ENCODE measurements at regions not wholly inside any gene's neighbourhood (a gene's known extent, or its start where the extent isn't known, plus 50 kb on each side); places are given as distances from the start of the nearest gene placed in this dataset.

DNA sequence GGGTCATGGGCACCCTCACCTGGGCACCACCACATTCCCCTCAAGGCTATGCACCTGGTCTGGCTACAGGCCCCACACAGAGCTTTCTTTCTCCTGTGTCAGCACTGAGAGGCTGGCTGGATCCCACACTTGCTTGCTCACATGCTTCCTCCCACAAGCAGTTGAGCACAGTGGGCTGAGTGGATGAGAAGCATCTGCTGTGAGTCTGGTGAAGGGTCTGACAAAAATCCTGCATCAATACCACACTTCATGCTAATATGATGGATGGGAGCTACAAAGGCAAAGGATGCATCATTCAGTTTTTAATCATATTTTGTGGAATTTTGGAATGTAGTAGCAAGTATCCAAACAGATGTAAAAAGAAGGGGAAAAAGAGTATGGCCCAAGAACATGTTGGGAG lies 830.8 kb upstream of the PTPRD start:
- no peak for DNase-seq (ENCODE audit: extremely low read depth, low read depth, low spot score)

DNA sequence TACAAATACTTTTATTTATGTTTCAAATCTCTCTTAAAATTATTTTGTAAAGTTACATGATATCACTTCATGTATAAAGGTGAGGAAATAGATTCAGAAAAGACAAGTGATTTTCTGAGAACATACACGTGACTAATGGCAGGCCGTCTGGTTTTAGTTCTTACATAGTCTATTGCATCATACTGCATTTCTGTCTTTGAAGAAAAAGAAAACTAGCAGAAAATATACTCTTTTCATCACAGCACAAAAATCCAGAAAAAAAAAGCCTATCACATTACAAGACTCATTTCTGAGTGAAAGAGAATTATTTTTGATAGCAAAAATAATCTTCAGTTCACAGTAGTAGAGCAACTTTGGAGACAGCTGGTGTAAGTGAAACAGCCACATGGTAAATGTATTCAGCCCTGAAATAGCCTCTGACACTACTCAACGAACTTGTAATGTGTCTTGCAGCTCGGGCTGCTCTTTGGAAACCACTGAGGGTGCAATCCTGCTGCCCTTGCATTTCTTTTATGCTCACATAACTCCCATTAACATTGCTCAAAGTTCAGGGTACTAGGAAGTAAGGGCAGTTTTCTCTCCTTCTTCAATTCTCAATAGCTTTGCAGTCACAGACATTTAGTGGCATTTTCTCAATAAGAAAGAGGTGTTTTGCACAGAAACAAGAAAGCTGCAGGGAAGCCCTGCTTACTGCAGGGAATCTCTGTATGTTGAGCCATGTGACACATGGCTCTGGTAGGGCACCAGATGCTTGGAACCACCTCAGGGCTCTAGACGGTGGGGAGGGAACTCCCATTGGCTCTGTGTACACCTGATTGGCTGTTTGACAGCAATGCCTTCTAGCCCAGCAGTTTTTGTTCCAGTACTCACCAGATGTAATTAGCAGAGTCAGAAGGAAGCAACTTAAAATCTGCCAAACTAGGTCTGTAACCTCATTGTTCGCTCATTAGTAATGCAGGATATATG lies 845.3 kb upstream of the PTPRD start:
- no peak for DNase-seq (ENCODE audit: extremely low read depth, low read depth, low spot score)

DNA sequence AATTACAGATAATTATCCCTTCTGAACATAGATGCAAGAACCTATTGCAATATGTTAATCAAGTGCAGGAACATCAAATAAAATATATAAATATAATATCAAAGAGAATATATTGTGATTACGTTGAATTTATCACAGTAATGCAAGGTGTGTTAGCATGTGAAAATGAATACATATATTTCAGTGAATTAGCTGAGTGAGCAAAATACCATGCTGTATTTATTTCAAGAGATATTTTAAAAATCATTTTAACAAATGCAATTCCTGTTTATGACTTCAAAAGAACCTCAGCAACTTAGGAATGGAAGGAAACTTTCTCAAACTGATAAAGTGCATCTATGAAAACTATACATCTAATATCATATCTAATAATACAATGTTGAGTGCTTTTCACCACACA lies 856.9 kb upstream of the PTPRD start:
- DNase-seq (ENCODE audit: extremely low read depth, low read depth, low spot score), result no peak

DNA sequence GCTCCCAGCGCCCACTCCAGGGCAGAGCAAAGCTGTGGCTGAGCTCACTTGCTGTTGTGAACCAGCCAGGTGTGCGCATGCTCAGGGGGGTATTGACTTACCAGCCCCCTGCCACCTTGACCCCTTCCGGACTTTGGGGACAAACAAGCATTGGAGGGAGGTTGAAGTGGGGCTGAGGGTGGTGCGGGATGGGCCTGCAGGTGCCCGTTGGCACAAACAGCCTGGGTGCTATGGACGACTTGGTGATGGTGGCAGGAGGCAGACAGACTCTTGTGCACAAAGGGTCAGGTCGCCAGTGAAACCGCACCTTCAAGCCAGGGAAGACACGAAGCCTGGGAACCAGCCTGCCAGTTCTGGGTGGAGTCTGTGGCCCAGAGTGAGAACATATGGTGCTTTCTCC lies 858.5 kb upstream of the PTPRD start:
- DNase-seq (ENCODE audit: extremely low read depth, low read depth, low spot score), result no peak

DNA sequence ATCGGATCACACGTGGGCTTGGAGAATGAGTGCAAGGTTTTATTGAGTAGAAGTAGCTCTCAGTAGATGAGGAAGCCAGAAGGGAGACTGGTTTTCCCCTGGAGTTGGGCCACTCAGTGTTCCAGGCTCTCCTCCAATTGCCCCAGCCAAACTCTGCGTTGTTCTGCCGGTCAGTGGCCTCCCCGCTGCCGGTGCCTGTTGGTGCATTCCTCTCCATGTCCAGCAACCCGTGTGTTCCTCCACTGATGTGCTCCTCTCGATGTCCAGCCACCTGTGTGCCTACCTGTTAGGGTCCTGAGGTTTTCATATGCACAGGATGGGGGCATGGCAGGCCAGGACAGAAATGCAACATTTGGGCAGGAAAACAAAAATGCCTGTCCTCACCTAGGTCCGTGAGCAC lies 888.0 kb upstream of the PTPRD start:
- DNase-seq (ENCODE audit: extremely low read depth, low read depth, low spot score), result no peak

DNA sequence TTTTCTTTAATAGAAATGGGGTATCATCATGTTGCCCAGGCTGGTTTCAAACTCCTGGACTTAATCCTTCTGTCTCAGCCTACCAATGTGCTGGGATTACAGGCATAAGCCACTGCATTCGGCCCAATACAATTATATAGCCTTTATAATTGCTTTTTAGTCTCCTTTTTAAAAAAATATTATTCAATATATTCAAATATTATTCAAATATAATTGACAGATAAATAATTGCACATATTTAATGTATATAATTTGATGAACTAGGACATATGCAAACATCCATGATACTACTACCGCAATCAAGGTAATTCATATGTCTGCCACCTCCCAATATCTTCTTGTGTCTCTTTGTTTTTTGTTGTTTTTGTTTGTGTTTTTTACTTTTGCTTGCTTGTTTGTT lies 894.2 kb upstream of the PTPRD start:
- DNase-seq (ENCODE audit: extremely low read depth, low read depth, low spot score), result no peak

DNA sequence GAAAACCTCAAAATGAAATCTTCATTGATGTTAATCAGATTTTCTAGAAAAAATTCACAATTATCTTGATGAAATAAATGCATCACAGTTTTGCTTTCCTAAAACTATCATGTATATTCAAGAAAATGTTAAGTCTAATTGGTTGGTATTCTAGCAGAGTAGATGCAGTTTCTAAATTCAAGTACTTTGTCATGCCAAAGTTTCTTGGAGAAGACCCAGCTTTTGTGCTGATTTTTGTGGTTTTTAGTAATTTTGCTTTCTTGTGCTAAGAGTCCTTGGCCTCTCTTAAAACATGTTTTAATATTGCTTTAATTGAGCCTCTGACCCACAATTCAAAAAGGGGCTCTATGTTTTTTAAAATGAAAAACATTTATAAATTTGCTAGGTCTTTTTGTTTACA lies 924.8 kb upstream of the PTPRD start:
- DNase-seq (ENCODE audit: extremely low read depth, low read depth, low spot score), result no peak

DNA sequence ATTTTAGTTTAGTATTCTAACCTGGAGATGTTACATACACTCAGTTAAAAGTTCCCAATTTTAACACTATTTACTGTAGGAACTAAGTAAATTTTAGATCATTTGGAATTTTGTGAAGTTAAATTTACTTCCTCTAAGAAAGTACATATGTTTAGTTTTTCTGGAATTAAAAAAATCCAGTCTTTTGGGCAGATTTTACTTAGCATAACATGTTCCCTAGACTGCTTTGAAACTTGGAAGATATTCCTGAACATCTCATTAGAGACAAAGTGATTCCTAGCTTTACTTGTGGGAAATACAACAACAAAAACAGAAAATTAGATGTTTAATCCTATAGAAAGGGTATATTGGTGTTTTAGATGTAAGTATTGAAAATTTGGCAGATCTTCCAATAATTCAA lies 930.0 kb upstream of the PTPRD start:
- no peak for DNase-seq (ENCODE audit: extremely low read depth, low read depth, low spot score)

DNA sequence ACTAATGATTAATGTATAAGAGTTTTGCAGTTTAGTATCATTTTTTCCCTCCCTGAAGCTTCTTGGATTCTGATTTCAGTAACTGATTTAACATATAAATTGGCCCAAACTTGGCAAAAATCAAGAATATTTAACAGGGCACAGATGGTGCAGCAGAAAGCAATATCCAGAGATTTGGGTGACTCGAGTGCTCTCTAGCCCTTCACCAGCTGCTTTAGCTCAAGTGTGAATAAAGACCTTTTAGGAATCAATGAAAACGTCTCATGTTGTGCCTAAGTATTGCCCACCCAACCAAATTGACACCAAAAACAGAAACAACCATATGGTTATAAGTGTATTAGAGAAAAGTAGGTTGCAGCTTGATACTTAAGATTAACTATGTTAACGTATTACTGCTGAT lies 933.4 kb upstream of the PTPRD start:
- DNase-seq (ENCODE audit: extremely low read depth, low read depth, low spot score), result no peak

DNA sequence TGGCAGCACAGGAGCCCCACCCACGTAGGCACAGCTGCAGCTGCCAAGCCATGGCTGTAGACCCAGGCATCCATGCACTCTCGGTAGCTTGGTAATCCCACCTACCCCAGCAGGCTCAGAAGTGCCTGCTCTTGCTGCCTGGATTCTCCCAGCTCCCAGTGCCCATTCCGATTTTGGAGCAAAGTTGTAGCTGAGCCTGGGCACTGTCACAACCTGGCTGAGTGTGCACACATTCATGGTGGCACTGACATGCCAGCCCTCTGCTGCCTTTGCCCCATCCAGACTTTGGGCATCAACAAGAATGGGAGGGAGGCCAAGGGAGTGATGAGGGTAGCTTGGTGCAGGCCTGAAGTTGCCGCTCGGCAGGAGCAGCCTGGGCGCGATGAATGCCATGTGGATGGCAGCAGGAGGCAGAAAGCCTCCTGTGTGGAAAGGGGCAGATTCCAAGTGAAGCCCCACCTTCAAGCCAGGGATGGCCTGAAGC lies 936.6 kb upstream of the PTPRD start:
- no peak for DNase-seq (ENCODE audit: extremely low read depth, low read depth, low spot score)

DNA sequence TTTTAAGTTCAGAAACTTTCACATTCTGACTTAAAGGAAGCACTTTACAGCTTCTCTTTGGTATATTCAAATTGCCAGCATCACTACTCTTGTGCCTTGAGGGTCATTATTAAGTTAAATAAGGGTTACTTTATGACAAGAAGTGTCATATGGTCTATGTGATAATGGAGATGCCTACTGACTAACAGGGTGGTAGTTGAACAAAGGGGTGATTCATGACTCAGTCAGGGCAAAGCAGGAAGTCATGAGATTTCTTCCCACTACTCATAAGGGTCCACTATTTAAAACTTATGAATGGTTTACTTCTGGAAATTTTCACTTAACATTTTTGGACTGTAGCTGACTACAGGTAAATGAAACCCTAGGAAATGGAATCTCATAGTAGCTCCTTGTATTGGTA lies 938.3 kb upstream of the PTPRD start:
- no peak for DNase-seq (ENCODE audit: extremely low read depth, low read depth, low spot score)

DNA sequence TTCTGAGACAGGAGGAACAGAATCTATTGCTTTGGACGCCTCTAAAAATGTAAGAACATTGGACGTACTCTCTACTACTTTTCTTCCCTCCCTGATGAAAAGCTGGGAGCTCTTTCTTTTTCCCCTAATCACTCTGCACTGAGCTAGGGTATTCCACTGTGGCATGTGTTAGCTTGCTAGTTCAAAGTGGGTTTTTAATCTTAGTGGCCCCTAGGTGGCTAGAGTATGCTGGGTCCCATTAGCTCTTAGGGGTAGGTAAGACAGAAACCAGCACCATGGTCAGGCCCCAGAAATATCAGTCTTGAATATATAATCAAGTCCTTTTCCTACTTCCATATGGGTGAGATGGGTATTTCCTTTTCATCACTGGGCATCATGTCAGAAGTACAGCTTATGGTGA lies 945.2 kb upstream of the PTPRD start:
- DNase-seq (ENCODE audit: extremely low read depth, low read depth, low spot score), result no peak

DNA sequence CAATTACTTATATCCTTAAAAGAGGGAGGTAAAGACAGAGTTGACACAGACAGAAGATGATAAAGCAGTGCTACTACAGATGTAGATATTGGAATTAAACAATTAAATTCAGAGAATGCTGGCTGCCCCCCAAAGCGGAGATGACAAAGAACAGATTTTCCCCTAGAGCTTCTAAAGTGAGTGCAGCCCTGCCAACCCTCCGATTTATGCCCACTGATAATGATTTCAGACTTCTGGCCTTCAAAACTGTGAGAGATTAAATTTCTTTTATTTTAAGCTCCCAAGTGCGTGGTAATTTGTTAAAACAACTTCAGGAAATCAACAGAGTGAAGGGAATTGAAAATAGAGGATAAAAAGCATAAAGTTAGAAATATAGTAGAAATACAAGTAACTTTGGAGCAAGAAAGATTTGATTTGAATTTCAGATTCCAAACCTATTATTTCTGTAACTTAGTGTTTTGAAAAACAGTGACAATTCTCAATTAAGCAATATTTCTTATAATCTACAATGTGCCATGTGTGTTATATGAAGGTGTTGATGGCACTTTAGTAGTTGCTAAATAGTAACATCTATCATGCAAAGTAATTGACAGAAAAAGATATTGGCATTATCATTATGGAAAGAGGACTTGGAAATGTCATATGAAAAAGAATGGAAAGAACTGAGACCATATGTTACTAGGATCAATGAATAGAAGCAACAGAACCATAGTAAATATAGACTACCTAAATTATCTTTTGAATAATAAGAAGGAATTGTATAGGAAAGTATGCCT lies 946.4 kb upstream of the PTPRD start:
- no peak for DNase-seq (ENCODE audit: extremely low read depth, low read depth, low spot score)

DNA sequence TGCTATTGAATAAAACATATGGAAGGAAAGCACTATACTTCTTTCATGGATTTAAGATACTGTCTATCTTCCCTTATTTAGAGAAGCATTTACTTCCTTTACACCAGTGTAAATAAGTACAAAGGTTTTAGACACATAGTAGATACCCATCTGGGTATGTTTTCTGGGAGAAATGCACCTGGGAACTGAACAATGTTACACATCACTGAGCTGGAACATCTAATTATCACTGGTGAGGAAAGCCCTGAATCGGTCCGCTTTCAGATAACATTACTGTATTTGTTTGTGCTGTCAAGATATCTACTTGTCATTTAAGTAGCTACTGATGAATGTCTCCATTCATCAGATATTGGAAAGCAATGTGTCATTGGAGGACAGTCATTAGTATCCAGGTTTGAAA lies 964.7 kb upstream of the PTPRD start:
- DNase-seq (ENCODE audit: extremely low read depth, low read depth, low spot score), result no peak

DNA sequence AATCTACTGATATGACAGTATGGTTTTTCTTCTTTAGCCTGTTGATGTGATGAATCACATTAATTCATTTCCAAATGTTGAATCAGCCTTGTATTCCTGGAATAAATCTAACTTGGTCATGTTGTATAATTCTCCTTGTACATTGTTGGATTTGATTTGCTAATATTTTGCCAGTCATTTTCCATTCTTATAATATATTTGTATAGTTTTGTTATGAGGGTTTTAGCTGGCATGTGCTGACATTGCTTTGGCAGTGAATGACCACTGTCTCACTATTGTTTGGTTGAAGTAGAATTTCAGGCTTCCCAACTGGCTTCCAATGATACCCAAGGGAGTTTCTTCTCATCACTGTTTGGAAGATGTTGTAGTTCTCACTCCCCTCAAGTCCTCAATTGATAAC lies 983.0 kb upstream of the PTPRD start:
- DNase-seq (ENCODE audit: extremely low read depth, low read depth, low spot score), result no peak

DNA sequence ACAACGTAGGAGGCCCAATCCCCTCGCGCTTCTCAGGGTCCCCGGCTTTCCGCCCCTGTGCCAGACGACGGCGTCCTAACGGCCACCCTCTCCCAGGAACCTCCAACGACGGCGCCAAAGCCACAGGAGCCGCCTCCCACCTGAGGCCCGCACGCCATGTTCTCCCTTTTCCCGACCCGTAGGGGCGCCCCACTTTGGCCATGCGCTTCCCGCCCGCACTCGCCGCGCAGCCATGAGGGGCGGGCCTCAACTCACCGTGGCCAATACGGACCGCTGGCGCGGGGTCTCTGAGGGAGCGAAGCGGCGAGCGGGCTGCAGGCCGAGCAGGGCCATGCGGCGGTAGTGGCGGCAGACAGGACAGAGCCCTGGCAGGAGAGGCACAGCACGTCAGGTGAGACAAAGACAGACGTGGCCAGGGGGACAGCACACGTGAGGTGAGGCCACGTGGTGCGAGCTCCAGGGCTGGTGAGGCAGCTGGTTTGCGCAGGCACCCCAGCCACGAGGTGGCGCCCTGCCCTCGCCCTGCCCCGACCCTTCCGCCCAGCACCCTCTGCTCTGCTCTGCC lies 1005.5 kb upstream of the PTPRD start:
- DNase-seq (ENCODE audit: extremely low read depth, low read depth, low spot score), result no peak

DNA sequence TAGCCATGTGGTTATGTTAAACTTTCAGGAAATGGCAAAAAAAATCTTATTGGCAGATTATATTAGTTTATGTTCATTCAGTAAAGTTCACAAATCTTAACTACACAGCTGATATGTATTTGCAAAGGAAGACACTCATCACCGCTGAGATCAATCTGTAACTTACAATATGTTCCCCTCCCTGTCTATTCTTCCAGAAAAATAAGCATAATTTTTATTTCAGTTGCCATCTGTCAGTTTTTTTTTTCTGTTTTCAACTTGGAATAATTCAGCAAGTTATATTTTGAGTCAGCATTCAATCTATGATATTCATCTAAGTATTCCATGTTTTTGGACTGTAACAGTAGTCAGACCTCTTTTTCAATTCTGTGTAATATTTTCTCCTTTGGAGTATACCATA lies 1019.9 kb upstream of the PTPRD start:
- no peak for DNase-seq (ENCODE audit: extremely low read depth, low read depth, low spot score)

DNA sequence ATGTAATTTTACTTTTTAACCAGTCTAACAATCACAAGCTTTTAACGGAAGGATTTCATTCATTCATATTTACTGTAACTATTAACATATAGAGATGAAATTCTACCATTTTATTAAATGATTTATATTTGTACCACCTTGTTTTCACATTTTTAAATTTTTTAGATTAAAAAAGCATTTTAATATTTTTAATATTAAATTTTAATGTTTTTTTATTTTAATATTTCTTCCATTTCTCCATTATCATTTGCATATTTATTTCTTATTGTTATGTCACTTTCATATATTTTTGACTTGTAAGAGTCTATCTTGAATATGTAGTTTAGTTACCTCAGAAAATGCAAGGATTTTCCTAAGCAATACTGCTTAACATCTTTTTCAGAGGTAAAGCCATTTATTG lies 1034.0 kb upstream of the PTPRD start:
- DNase-seq (ENCODE audit: extremely low read depth, low read depth, low spot score), result no peak

DNA sequence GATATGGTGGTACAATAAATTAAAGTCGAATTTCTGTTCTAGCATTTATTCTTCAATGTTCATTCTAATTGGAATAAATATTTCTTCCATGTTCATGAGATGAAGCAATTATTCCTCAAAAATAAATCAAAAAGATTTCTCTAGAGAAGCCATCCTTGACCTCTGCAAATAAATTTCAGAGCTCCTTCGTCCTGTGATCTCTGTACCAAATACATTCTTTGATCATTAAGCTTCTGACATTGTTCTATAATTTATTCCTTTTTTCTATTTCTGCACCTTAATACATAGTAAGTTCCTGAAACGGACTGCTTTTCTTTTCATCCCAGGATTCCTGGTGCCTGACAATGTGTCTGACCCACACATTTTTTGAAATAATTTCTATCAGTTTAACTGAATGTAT lies 1039.3 kb upstream of the TYRP1 start:
- no peak for DNase-seq (ENCODE audit: extremely low read depth, low read depth, low spot score)

DNA sequence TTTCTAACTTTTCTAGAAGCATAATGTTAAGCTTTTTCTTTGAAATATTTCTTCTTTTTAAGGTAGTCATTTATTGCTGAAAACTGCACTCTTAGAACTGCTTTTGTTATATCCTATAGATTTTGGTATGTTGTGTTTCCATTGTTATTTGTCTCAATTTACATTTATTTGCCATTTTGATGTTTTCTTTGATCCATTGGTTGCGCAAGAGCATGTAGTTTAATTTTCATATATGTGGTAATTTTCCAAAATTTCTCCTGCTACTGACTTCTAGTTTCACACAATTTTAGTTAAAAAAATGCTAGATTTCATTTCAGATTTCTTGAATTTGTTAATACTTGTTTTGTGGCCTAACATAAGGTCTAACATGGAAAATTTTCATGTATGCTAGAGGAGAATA lies 1029.3 kb upstream of the TYRP1 start:
- no peak for DNase-seq (ENCODE audit: extremely low read depth, low read depth, low spot score)

DNA sequence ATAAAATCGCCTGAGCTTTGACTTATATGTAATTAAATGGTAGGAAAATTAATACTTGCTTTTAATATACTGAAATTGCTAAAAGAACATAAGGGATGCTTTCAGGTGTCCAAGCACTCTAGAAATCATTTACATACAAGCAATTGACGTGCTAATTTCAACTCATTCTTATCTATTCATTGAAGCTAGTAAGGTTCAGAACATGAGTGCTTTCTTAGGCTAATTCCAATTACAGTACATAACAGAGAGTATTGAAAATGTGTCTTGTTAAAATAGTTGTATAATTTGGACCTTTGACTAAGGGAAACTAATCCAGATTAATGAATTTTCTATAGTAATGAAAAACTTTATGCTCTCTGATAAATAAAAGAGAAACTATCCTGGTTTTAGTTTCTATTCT lies 1016.4 kb upstream of the TYRP1 start:
- DNase-seq (ENCODE audit: extremely low read depth, low read depth, low spot score), result no peak

DNA sequence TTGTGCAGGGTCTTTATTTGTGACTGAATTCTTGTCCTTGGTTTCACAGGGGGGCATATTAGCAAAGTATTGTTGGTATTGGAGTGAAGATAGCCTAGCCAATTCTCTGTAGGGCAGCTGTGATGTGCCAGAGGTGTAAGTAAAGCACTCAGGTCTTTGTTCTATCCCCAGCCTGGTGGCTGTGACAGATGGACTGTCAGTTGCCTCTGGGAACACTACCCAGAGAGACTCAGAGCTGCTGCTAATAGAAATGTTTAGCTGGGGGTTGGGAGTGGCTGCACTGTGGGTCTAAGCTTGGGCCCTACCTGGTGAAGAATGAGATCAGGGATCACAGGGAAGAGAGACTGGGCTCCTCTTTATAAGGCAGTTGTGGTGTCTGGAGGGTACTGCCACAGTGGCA lies 1006.5 kb upstream of the TYRP1 start:
- DNase-seq (ENCODE audit: extremely low read depth, low read depth, low spot score), result no peak

All from glomerular endothelial cell (primary cell).